Prostate gland (tissue), 2 donors: ENCODE measurements at regions not wholly inside any gene's neighbourhood (a gene's known extent, or its start where the extent isn't known, plus 50 kb on each side); places are given as distances from the start of the nearest gene placed in this dataset.

Experiments used
- DNase-seq: peaks from one replicate; pipeline ENCODE4 v3.0.0-alpha.2; 2019; ENCODE audit warnings: low spot score
- H3K27ac ChIP-seq, 2 donors: fragments of 200-600 bp; sonication (generic); 2 replicates each; pipeline ENCODE4 v1.5.1; 2017 to 2019
- H3K27me3 ChIP-seq: fragments of 200-600 bp; sonication (generic); replicated peaks from 2 replicates; pipeline ENCODE4 v1.5.1; 2019; ENCODE audit not compliant: insufficient read depth
- H3K36me3 ChIP-seq, 2 donors: fragments of 200-600 bp; sonication (generic); 1 replicate in 1 of 2; 2 replicates in 1 of 2; pipeline versions ENCODE4 v1.5.1 to v1.8.1; 2017 to 2019
- H3K4me1 ChIP-seq: fragments of 200-600 bp; sonication (generic); replicated peaks from 2 replicates; pipeline ENCODE4 v1.5.1; 2019
- H3K4me3 ChIP-seq, 2 donors: fragments of 200-600 bp; sonication (generic); 2 replicates each; pipeline ENCODE4 v1.5.1; 2017 to 2019
- H3K9me3 ChIP-seq: fragments of 200-600 bp; sonication (generic); 2 replicates; pipeline ENCODE4 v1.5.1; 2017
- CTCF ChIP-seq, 4 experiments: fragments of 200-600 bp in 2 of 4; fragments of 450-650 bp in 2 of 4; sonication (generic) in 2 of 4; IDR thresholded peaks; 1 replicate in 3 of 4; 2 replicates in 1 of 4; pipeline ENCODE4 v1.5.1; 2016 to 2019; ENCODE audit warnings: antibody characterized with exemption in 4 of 4, mild to moderate bottlenecking in 2 of 4, moderate library complexity in 2 of 4
- POLR2A ChIP-seq: fragments of 450-650 bp; IDR thresholded peaks from one replicate; pipeline ENCODE4 v1.6.1; 2016; ENCODE audit warnings: antibody characterized with exemption, mild to moderate bottlenecking
- POLR2AphosphoS5 ChIP-seq: sonication (generic); formaldehyde crosslinking; IDR thresholded peaks from one replicate; pipeline ENCODE4 v1.6.1; 2017; ENCODE audit warnings: antibody characterized with exemption
- WGBS: methylation state at CpG from one replicate; pipeline ENCODE4 v1.1.5; 2018; 5-methylcytosine and 5-hydroxymethylcytosine counted together
- intact Hi-C: fragments of 100-400 bp; cut with DNase I; formaldehyde crosslinking; loops from one replicate; pipeline ENCODE4 v1.14.2; 2022

GRCh38 chr4:60805500-60806313 is 394.4 kb upstream of the ADGRL3 start:
- WGBS: 47% methylated on average over 6 of the region's 6 CpGs
- Histone ChIP-seq H3K36me3 (no peaks in the 10 kb centered on the region), H3K27ac (no peak overlapping the region), H3K4me1 (no peaks in the 10 kb centered on the region), H3K4me3 (no peak overlapping the region), H3K9me3 (no peaks in the 10 kb centered on the region), H3K27me3 (no peaks in the 10 kb centered on the region)
- DNase-seq: no peak
- intact Hi-C loops: no loop called here
- TF ChIP-seq POLR2A (no peak), POLR2AphosphoS5 (no peak), CTCF (IDR thresholded peaks at IDR 0.05) (peak in 3 of 4 experiments; percentile 32 to 39 (median 34))

GRCh38 chr4:60808726-60809485 is 391.2 kb upstream of the ADGRL3 start:
- H3K4me3 ChIP-seq: no peak overlapping the region
- 93% methylated on average over 1 of the region's 1 CpG for WGBS
- H3K9me3 ChIP-seq: no peaks in the 10 kb centered on the region
- H3K36me3 ChIP-seq: no peaks in the 10 kb centered on the region
- TF ChIP-seq CTCF (IDR thresholded peaks at IDR 0.05) (no peak), POLR2AphosphoS5 (no peak), POLR2A (no peak)
- intact Hi-C loops: no loop called here
- no peaks in the 10 kb centered on the region for H3K4me1 ChIP-seq
- H3K27me3 ChIP-seq: no peaks in the 10 kb centered on the region
- DNase-seq: no peak
- H3K27ac ChIP-seq: no peak overlapping the region

GRCh38 chr4:60809486-60809800 is 390.7 kb upstream of the ADGRL3 start:
- no peak overlapping the region for H3K4me3 ChIP-seq

GRCh38 chr4:60812811-60813210 is 387.3 kb upstream of the ADGRL3 start:
- intact Hi-C loops: no loop called here
- Histone ChIP-seq H3K36me3 (no peaks in the 10 kb centered on the region), H3K9me3 (no peaks in the 10 kb centered on the region), H3K4me1 (no peaks in the 10 kb centered on the region), H3K4me3 (no peak overlapping the region), H3K27me3 (no peaks in the 10 kb centered on the region), H3K27ac (no peak overlapping the region)
- WGBS: 63% methylated on average over 1 of the region's 1 CpG
- TF ChIP-seq POLR2A (no peak), CTCF (IDR thresholded peaks at IDR 0.05) (no peak), POLR2AphosphoS5 (no peak)
- no peak for DNase-seq

More at GRCh38 chr4:60809486-60809800, 390.7 kb upstream of the ADGRL3 start:
- Histone ChIP-seq H3K36me3 (no peaks in the 10 kb centered on the region), H3K27me3 (no peaks in the 10 kb centered on the region), H3K4me1 (no peaks in the 10 kb centered on the region), H3K9me3 (no peaks in the 10 kb centered on the region), H3K27ac (no peak overlapping the region)
- 88% methylated on average over 1 of the region's 1 CpG for WGBS
- intact Hi-C loops: no loop called here
- no peak for DNase-seq
- TF ChIP-seq POLR2AphosphoS5 (no peak), POLR2A (no peak), CTCF (IDR thresholded peaks at IDR 0.05) (no peak)

GRCh38 chr4:60814549-60814948 is 385.6 kb upstream of the ADGRL3 start:
- no peak for TF ChIP-seq CTCF (IDR thresholded peaks at IDR 0.05)
- TF ChIP-seq POLR2A: no peak
- TF ChIP-seq POLR2AphosphoS5: no peak
- H3K27ac ChIP-seq: no peak overlapping the region
- intact Hi-C loops: no loop called here

More at GRCh38 chr4:60814549-60814948, 385.6 kb upstream of the ADGRL3 start:
- no peak overlapping the region for H3K4me3 ChIP-seq
- no peaks in the 10 kb centered on the region for H3K4me1 ChIP-seq
- DNase-seq: no peak
- H3K27me3 ChIP-seq: no peaks in the 10 kb centered on the region
- WGBS: 90% methylated on average over 4 of the region's 4 CpGs
- H3K9me3 ChIP-seq: no peaks in the 10 kb centered on the region
- H3K36me3 ChIP-seq: no peaks in the 10 kb centered on the region
